ENCODE measurements at regions not wholly inside any gene's neighbourhood (a gene's known extent, or its start where the extent isn't known, plus 50 kb on each side); places are given as distances from the start of the nearest gene placed in this dataset.
"Not testable (repeated sequence)": the region's sequence is repeated elsewhere in the genome, so short reads cannot be mapped to it uniquely, and the experiment has no call there.

- no peak for DNase-seq (ENCODE audit: low spot score)
These were observed 80.1 kb upstream of the SRD5A2 start for GRCh38 chr2:31660812-31661335.

- no peak for DNase-seq (ENCODE audit: low spot score)
These were observed 79.4 kb upstream of the SRD5A2 start for GRCh38 chr2:31660165-31660564.

GRCh38 chr2:31654241-31654640, 73.5 kb upstream of the SRD5A2 start:
- no peak for DNase-seq (ENCODE audit: low spot score)

GRCh38 chr2:31651736-31652135, 71.0 kb upstream of the SRD5A2 start:
- DNase-seq (ENCODE audit: low spot score) = no peak

- no peak for DNase-seq (ENCODE audit: low spot score)
These were observed 70.5 kb upstream of the SRD5A2 start for GRCh38 chr2:31651267-31651666.

- no peak for DNase-seq (ENCODE audit: low spot score)
These were observed 63.8 kb upstream of the SRD5A2 start for GRCh38 chr2:31644551-31644950.

GRCh38 chr2:31642707-31643106, 62.0 kb upstream of the SRD5A2 start:
- no peak for DNase-seq (ENCODE audit: low spot score)

- DNase-seq (ENCODE audit: low spot score) = not testable (repeated sequence)
These were observed 51.5 kb upstream of the SRD5A2 start for GRCh38 chr2:31632201-31632600.

Data from kidney capillary endothelial cell (primary cell).